ENCODE measurements at regions not wholly inside any gene's neighbourhood (a gene's known extent, or its start where the extent isn't known, plus 50 kb on each side); places are given as distances from the start of the nearest gene placed in this dataset.
"Not testable (repeated sequence)": the region's sequence is repeated elsewhere in the genome, so short reads cannot be mapped to it uniquely, and the experiment has no call there.

GRCh38 chr5:113683211-113683610 lies 169.7 kb downstream of the YTHDC2 start:
- Histone ChIP-seq H3K4me3 (ENCODE audit: low read length) (no peak overlapping the region), H3K4me2 (ENCODE audit: low read length) (no peak overlapping the region), H3K36me3 (ENCODE audit: insufficient read depth, low read length) (no peaks in the 10 kb centered on the region), H3K9me3 (replicated peaks; ENCODE audit: low read length) (no peaks in the 10 kb centered on the region), H3K4me1 (ENCODE audit: control insufficient read depth, insufficient read depth, low read length) (no peaks in the 10 kb centered on the region), H3K27me3 (ENCODE audit: control insufficient read depth, insufficient read depth, low read length) (peaks cover 6% of the 10 kb centered on the region), H3K9ac (ENCODE audit: low read depth, low read length) (no peak overlapping the region)

- Histone ChIP-seq H3K9me3 (replicated peaks; ENCODE audit: low read length) (no peaks in the 10 kb centered on the region), H3K27me3 (ENCODE audit: control insufficient read depth, insufficient read depth, low read length) (peaks cover 6% of the 10 kb centered on the region), H3K9ac (ENCODE audit: low read depth, low read length) (no peak overlapping the region), H3K4me1 (ENCODE audit: control insufficient read depth, insufficient read depth, low read length) (no peaks in the 10 kb centered on the region), H3K4me3 (ENCODE audit: low read length) (no peak overlapping the region), H3K4me2 (ENCODE audit: low read length) (no peak overlapping the region), H3K36me3 (ENCODE audit: insufficient read depth, low read length) (no peaks in the 10 kb centered on the region)
These were observed 173.1 kb downstream of the YTHDC2 start for GRCh38 chr5:113686599-113686998.

GRCh38 chr5:113689647-113690046 lies 176.2 kb downstream of the YTHDC2 start:
- no peak overlapping the region for H3K4me2 ChIP-seq (ENCODE audit: low read length)
- no peaks in the 10 kb centered on the region for H3K36me3 ChIP-seq (ENCODE audit: insufficient read depth, low read length)
- H3K9me3 ChIP-seq (replicated peaks; ENCODE audit: low read length): no peaks in the 10 kb centered on the region
- H3K4me1 ChIP-seq (ENCODE audit: control insufficient read depth, insufficient read depth, low read length): no peaks in the 10 kb centered on the region
- H3K9ac ChIP-seq (ENCODE audit: low read depth, low read length): no peak overlapping the region
- H3K27me3 ChIP-seq (ENCODE audit: control insufficient read depth, insufficient read depth, low read length): peaks cover 19% of the 10 kb centered on the region
- no peak overlapping the region for H3K4me3 ChIP-seq (ENCODE audit: low read length)

GRCh38 chr5:113692466-113692865 lies 179.0 kb downstream of the YTHDC2 start:
- no peaks in the 10 kb centered on the region for H3K9me3 ChIP-seq (replicated peaks; ENCODE audit: low read length)
- no peak overlapping the region for H3K4me2 ChIP-seq (ENCODE audit: low read length)
- H3K4me3 ChIP-seq (ENCODE audit: low read length): no peak overlapping the region
- no peaks in the 10 kb centered on the region for H3K36me3 ChIP-seq (ENCODE audit: insufficient read depth, low read length)
- no peaks in the 10 kb centered on the region for H3K4me1 ChIP-seq (ENCODE audit: control insufficient read depth, insufficient read depth, low read length)
- no peak overlapping the region for H3K9ac ChIP-seq (ENCODE audit: low read depth, low read length)
- peaks cover 21% of the 10 kb centered on the region for H3K27me3 ChIP-seq (ENCODE audit: control insufficient read depth, insufficient read depth, low read length)

GRCh38 chr5:113692891-113693457 lies 179.5 kb downstream of the YTHDC2 start:
- H3K4me2 ChIP-seq (ENCODE audit: low read length): no peak overlapping the region
- peaks cover 21% of the 10 kb centered on the region for H3K27me3 ChIP-seq (ENCODE audit: control insufficient read depth, insufficient read depth, low read length)
- H3K4me3 ChIP-seq (ENCODE audit: low read length): no peak overlapping the region
- H3K9me3 ChIP-seq (replicated peaks; ENCODE audit: low read length): no peaks in the 10 kb centered on the region
- H3K9ac ChIP-seq (ENCODE audit: low read depth, low read length): no peak overlapping the region
- no peaks in the 10 kb centered on the region for H3K4me1 ChIP-seq (ENCODE audit: control insufficient read depth, insufficient read depth, low read length)
- H3K36me3 ChIP-seq (ENCODE audit: insufficient read depth, low read length): no peaks in the 10 kb centered on the region

- H3K9me3 ChIP-seq (replicated peaks; ENCODE audit: low read length): no peaks in the 10 kb centered on the region
- H3K36me3 ChIP-seq (ENCODE audit: insufficient read depth, low read length): no peaks in the 10 kb centered on the region
These were observed 180.2 kb downstream of the YTHDC2 start for GRCh38 chr5:113693701-113694100.

GRCh38 chr5:113694576-113694975 lies 181.1 kb downstream of the YTHDC2 start:
- Histone ChIP-seq H3K27me3 (ENCODE audit: control insufficient read depth, insufficient read depth, low read length) (peaks cover 21% of the 10 kb centered on the region), H3K4me1 (ENCODE audit: control insufficient read depth, insufficient read depth, low read length) (no peaks in the 10 kb centered on the region), H3K36me3 (ENCODE audit: insufficient read depth, low read length) (no peaks in the 10 kb centered on the region), H3K4me3 (ENCODE audit: low read length) (no peak overlapping the region), H3K9me3 (replicated peaks; ENCODE audit: low read length) (no peaks in the 10 kb centered on the region), H3K9ac (ENCODE audit: low read depth, low read length) (no peak overlapping the region), H3K4me2 (ENCODE audit: low read length) (no peak overlapping the region)

More at GRCh38 chr5:113693701-113694100, 180.2 kb downstream of the YTHDC2 start:
- Histone ChIP-seq H3K4me2 (ENCODE audit: low read length) (no peak overlapping the region), H3K9ac (ENCODE audit: low read depth, low read length) (no peak overlapping the region), H3K27me3 (ENCODE audit: control insufficient read depth, insufficient read depth, low read length) (peaks cover 21% of the 10 kb centered on the region), H3K4me1 (ENCODE audit: control insufficient read depth, insufficient read depth, low read length) (no peaks in the 10 kb centered on the region), H3K4me3 (ENCODE audit: low read length) (no peak overlapping the region)

- H3K27me3 ChIP-seq (ENCODE audit: control insufficient read depth, insufficient read depth, low read length): no peaks in the 10 kb centered on the region
- no peaks in the 10 kb centered on the region for H3K9me3 ChIP-seq (replicated peaks; ENCODE audit: low read length)
- no peak overlapping the region for H3K4me2 ChIP-seq (ENCODE audit: low read length)
- no peaks in the 10 kb centered on the region for H3K4me1 ChIP-seq (ENCODE audit: control insufficient read depth, insufficient read depth, low read length)
- no peaks in the 10 kb centered on the region for H3K36me3 ChIP-seq (ENCODE audit: insufficient read depth, low read length)
- no peak overlapping the region for H3K9ac ChIP-seq (ENCODE audit: low read depth, low read length)
- H3K4me3 ChIP-seq (ENCODE audit: low read length): no peak overlapping the region
These were observed 189.8 kb downstream of the YTHDC2 start for GRCh38 chr5:113703266-113703665.

- Histone ChIP-seq H3K4me2 (ENCODE audit: low read length) (no peak overlapping the region), H3K9ac (ENCODE audit: low read depth, low read length) (no peak overlapping the region), H3K36me3 (ENCODE audit: insufficient read depth, low read length) (no peaks in the 10 kb centered on the region), H3K4me1 (ENCODE audit: control insufficient read depth, insufficient read depth, low read length) (no peaks in the 10 kb centered on the region), H3K4me3 (ENCODE audit: low read length) (no peak overlapping the region), H3K27me3 (ENCODE audit: control insufficient read depth, insufficient read depth, low read length) (no peaks in the 10 kb centered on the region), H3K9me3 (replicated peaks; ENCODE audit: low read length) (no peaks in the 10 kb centered on the region)
These were observed 192.2 kb downstream of the YTHDC2 start for GRCh38 chr5:113705657-113706056.

- Histone ChIP-seq H3K4me3 (ENCODE audit: low read length) (no peak overlapping the region), H3K9me3 (replicated peaks; ENCODE audit: low read length) (no peaks in the 10 kb centered on the region), H3K4me1 (ENCODE audit: control insufficient read depth, insufficient read depth, low read length) (no peaks in the 10 kb centered on the region), H3K9ac (ENCODE audit: low read depth, low read length) (no peak overlapping the region), H3K27me3 (ENCODE audit: control insufficient read depth, insufficient read depth, low read length) (no peaks in the 10 kb centered on the region), H3K36me3 (ENCODE audit: insufficient read depth, low read length) (no peaks in the 10 kb centered on the region), H3K4me2 (ENCODE audit: low read length) (no peak overlapping the region)
These were observed 199.6 kb downstream of the YTHDC2 start for GRCh38 chr5:113713051-113713450.

- H3K9ac ChIP-seq (ENCODE audit: low read depth, low read length); H3K4me2 ChIP-seq (ENCODE audit: low read length); H3K36me3 ChIP-seq (ENCODE audit: insufficient read depth, low read length); H3K4me1 ChIP-seq (ENCODE audit: control insufficient read depth, insufficient read depth, low read length); H3K9me3 ChIP-seq (replicated peaks; ENCODE audit: low read length); H3K4me3 ChIP-seq (ENCODE audit: low read length); H3K27me3 ChIP-seq (ENCODE audit: control insufficient read depth, insufficient read depth, low read length): not testable (repeated sequence)
These were observed 202.4 kb downstream of the YTHDC2 start for GRCh38 chr5:113715921-113716320.

GRCh38 chr5:113719549-113719948 lies 206.1 kb downstream of the YTHDC2 start:
- Histone ChIP-seq H3K9ac (ENCODE audit: low read depth, low read length) (no peak overlapping the region), H3K4me1 (ENCODE audit: control insufficient read depth, insufficient read depth, low read length) (no peaks in the 10 kb centered on the region)

More at GRCh38 chr5:113719549-113719948, 206.1 kb downstream of the YTHDC2 start:
- Histone ChIP-seq H3K4me2 (ENCODE audit: low read length) (no peak overlapping the region), H3K27me3 (ENCODE audit: control insufficient read depth, insufficient read depth, low read length) (no peaks in the 10 kb centered on the region), H3K36me3 (ENCODE audit: insufficient read depth, low read length) (no peaks in the 10 kb centered on the region), H3K9me3 (replicated peaks; ENCODE audit: low read length) (no peaks in the 10 kb centered on the region), H3K4me3 (ENCODE audit: low read length) (no peak overlapping the region)

All from skeletal muscle satellite cell (primary cell).